Fibroblast of gingiva (primary cell): ENCODE measurements at regions not wholly inside any gene's neighbourhood (a gene's known extent, or its start where the extent isn't known, plus 50 kb on each side); places are given as distances from the start of the nearest gene placed in this dataset.
A peak's percentile ranks its signal among the peaks of the same experiment; 100 is the strongest.
"Not testable (repeated sequence)": the region's sequence is repeated elsewhere in the genome, so short reads cannot be mapped to it uniquely, and the experiment has no call there.

Experiments
- DNase-seq: peaks from one replicate; pipeline ENCODE4 v3.0.0-alpha.2; 2011; ENCODE audit warnings: low read depth

DNA sequence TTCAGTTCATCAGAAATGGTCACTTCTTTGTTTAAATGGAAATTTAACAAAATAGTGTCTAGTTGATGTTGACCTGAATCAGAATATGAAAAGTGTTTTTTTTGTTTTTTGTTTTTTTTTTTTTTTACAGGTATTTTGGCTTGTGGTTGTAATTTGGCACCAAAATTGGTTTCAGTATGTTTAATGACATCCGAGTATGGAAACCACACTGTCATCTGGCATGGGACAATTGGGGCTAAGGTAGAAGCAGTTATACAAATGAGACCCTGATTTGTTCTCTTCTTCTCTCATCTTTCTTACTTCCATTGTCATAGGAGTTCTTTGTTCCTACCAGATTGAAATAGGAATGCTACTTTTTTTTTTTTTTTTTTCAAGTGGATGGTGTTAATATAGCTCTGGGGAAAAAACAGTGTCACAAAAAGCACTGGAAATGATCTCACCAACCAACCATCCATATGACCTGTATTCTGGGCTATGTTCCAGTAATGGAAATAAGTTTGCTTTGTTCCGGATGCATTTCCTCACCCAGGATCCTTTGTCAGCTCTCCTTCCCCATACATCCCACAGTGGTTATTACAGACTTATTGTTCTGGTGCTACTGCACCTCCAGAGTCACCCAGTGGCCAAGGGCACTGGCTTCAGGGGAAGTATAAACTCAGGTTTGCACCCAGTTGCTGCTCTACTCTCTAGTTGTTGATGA lies 95.8 kb downstream of the ATXN3L start:
- DNase-seq: peak; percentile 76

DNA sequence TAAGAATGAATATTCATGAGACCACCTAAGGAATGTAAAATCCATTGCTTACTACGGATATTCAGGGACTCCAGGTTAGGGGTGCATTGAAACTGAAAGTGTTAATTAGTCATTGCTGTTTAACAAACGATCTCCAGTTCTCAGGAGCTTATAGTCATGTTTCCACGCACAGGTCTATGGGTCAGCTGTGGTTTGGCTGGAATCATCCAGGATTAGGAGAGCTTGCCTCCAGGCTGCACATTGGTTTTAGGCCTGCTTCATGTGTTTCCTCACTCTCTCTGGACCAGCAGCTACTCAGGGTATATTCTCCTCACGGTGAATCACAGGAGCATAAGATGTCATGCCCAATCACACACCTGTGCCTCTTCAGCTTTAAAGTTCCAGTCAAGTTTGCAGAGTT lies 98.9 kb downstream of the ATXN3L start:
- DNase-seq: no peak

DNA sequence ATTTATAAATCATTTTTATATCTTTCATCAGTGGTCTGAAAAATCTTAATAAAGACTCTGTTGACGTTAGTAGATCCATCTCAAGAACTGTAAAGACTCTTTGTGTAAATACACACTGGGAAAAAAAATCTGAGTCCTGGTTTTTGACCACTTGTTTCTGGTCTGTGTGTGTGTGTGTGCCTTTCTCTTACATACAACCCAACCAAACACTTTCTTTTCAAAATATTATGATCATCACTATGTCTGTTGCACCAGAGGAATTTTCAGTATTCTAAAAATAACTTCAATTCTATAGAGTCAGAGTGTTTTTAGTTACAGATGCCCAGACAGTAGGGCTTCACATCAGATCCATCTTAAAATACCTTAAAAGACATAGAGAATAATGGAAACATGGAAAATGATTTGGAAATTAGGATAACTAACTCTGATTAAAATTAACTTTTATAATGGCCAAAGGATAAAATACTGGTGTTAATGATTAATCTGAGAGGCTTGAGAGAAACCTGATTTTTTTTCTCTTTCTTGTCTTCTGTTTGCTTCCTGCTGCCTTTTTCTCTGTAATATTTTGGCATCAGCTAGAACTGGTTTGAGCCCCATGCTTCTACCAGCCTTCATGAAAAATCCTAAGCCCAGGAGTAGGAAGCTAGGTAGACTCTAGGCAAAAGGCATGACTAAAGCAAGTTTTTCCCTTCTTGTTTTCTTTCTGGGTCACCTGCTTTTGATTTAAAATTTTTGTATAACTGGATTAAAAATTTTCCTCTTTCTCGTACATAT lies 99.7 kb downstream of the ATXN3L start:
- DNase-seq: peak; percentile 22

- DNase-seq: no peak
These were observed 101.1 kb downstream of the ATXN3L start for GRCh38 chrX:13218758-13219157.

- no peak for DNase-seq
These were observed 103.7 kb downstream of the ATXN3L start for GRCh38 chrX:13216139-13216538.

GRCh38 chrX:13215729-13216128 lies 104.1 kb downstream of the ATXN3L start:
- peak; percentile 38 for DNase-seq

- DNase-seq: no peak
These were observed 107.6 kb downstream of the ATXN3L start for GRCh38 chrX:13212191-13212651.

DNA sequence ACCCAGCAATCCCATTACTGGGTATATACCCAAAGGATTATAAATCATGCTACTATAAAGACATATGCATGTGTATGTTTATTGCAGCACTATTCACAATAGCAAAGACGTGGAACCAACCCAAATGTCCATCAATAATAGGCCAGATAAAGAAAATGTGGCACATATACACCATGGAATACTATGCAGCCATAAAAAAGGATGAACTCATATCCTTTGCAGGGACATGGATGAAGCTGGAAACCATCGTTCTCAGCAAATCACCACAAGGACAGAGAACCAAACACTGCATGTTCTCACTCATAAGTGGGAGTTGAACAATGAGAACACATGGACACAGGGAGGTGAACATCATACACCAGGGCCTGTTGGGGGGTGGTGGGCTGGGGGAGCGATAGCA lies 109.7 kb downstream of the ATXN3L start:
- not testable (repeated sequence) for DNase-seq

DNA sequence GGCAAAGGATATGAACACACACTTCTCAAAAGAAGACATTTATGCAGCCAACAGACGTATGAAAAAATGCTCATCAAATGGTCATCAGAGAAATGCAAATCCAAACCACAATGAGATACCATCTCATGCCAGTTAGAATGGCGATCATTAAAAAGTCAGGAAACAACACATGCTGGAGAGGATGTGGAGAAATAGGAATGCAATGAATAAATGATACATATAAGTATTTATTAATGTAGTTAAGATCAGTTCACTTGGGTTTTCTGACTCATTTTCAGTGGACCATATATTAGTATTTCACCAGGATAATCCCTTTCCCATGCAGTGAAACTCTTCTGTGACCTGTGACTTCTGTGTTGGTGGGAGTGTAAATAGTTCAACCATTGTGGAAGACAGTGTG lies 110.1 kb downstream of the ATXN3L start:
- peak; percentile 3 for DNase-seq

DNA sequence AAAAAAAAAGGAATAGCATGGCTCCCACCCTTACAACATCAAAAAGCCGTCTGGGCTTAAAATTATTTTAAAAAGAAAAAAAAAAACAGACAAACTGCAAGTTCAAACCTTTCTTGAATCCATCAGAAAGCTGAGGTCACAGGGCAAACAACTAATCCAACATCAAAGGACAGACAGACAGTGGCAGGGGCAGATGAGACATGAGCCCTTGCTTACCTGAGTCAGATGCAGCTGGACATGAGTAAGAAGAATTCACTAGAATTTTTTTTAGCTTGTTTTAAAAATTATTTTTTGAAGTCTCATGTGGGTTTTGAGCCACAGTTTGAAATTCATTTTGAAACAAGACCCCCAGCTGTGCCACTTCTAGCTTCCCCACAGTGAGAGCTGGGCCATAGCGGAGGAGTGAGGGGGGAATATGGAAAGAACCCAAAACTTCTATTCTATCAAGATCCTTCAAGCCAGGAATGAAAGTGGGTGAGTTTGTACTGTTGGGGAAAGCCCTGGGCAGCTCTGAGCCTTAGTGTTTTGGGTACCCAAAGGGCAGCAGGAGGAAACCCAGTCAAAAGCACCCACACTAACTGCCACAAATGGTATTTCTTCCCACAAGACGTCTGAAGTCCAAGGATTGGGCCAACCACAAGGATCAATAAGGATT lies 111.4 kb downstream of the ATXN3L start:
- DNase-seq: no peak

DNA sequence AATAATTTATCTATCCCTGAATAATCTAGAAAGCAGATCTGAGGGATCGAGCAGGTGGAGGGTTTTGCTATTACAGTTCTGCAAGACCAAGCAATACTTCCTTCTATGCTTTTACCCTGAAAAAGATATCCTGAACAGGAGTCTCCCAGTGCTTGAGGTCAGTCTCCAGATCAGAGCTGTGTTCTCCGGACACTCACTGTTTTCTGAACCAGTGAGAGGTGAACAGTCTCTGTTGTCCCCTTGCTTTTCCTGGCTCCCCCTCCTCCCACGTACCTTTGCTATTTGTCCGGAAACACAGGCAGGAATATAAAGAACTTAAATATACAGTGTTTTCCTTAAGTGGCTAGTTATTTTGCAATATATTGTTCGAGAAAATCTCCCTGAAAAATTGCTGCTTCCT lies 116.6 kb downstream of the ATXN3L start:
- no peak for DNase-seq

DNA sequence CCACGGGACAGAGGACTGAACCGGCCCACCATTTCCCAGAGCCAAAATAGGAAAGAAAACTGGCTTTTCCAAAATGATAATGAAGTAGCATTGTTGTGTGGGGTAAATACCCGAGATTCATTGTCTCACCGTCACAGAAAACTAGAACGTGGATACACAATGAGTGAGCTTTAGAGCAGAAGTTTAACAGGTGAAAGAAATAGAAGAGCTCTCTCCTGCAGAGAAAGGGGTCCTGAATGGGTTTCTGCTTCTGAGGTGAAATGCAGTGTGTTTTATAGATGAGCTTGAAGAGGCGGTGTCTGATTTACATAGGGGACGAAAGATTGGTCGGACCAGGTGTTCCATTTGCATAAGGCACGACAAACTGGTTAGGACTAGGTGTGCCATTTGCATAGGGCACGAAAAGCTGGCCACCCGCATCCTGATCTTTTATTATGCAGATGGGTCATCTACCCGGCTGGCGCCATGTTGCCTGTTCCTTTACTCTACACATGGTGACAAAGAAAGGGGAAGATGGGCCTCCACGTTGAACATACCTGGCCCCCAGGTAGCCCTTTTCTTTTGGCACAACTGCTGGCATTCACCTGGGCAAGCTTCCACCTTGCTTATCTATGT lies 118.1 kb downstream of the ATXN3L start:
- DNase-seq: no peak

- DNase-seq: no peak
These were observed 119.5 kb downstream of the ATXN3L start for GRCh38 chrX:13200398-13200797.

DNA sequence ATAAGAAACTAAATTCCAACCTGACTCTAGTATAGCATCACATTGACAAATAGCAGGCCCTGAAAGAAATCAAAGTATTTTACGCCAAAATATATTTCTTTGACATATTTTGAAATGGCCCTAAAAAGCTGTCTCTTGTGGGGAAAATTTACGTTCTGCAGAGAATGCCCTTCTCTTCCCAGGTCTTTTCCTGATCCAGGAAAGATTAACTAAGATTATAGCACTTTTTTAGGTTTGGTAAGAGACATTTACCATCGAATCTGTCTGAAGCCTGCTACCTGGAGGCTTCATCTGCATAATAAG lies 121.1 kb downstream of the ATXN3L start:
- DNase-seq: no peak

GRCh38 chrX:13198056-13198761 lies 121.6 kb downstream of the ATXN3L start:
- DNase-seq: no peak

DNA sequence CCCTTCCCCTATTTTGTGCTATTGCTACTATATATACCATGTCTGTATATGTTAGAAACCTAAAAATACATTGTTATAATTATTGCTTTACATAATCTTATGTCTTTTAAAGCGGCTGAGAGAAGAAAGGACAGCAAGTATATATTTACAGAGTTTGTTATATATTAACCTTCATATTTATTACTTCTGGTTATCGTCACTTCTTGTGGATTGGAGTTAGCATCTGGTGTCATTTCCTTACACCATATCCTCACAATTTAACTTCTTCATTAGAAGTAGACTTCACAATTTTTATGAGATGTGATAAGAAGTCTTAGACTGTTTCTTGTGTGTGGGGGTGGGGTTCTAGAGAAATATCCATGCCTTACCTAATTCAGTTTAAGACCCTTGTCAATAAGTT lies 123.1 kb downstream of the ATXN3L start:
- no peak for DNase-seq

GRCh38 chrX:13195340-13195739 lies 124.5 kb downstream of the ATXN3L start:
- DNase-seq: no peak

GRCh38 chrX:13194291-13195103 lies 125.4 kb downstream of the ATXN3L start:
- no peak for DNase-seq

GRCh38 chrX:13190051-13190450 lies 129.8 kb downstream of the ATXN3L start:
- no peak for DNase-seq

DNA sequence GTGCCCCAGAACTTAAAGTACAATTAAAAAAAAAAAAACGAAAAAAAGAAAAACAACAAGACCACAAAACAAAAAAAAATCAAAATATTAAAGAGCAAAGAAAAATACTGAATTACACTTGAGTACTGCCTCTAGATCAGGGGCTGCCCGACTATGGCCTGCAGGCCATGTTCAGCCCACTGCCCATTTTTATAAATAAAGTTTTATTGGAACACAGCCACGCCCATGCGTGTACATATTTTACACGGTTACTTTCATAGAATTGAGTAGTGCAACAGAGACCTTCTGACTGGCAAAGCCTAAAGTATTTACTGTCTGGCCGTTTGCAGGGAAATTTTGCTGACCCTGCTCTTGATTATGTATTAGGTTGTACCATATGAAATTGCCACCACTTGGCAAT lies 130.5 kb downstream of the ATXN3L start:
- no peak for DNase-seq

GRCh38 chrX:13188731-13189309 lies 131.0 kb downstream of the ATXN3L start:
- DNase-seq: peak; percentile 11
